ENCODE measurements at regions not wholly inside any gene's neighbourhood (a gene's known extent, or its start where the extent isn't known, plus 50 kb on each side); places are given as distances from the start of the nearest gene placed in this dataset.

GRCh38 chr3:963255-963654 lies 129.6 kb upstream of the CNTN6 start:
- ATAC-seq (no peak), DNase-seq (no peak)
- H3K36me3 ChIP-seq: no peaks in the 10 kb centered on the region
- no peaks in the 10 kb centered on the region for H3K27me3 ChIP-seq
- TF ChIP-seq POLR2A (IDR thresholded peaks at IDR 0.05) (no peak), CTCF (IDR thresholded peaks at IDR 0.05) (no peak)
- no peak overlapping the region for H3K4me3 ChIP-seq
- no peaks in the 10 kb centered on the region for H3K9me3 ChIP-seq
- H3K27ac ChIP-seq: no peak overlapping the region
- H3K4me1 ChIP-seq: no peaks in the 10 kb centered on the region
- 45% methylated on average over 2 of the region's 2 CpGs for WGBS (ENCODE audit: insufficient coverage, low coverage, low lambda C conversion rate, missing lambda C conversion rate)
- intact Hi-C loops (cut with DNase I): no loop called here

GRCh38 chr3:963755-964154 lies 129.1 kb upstream of the CNTN6 start:
- Histone ChIP-seq H3K4me1 (no peaks in the 10 kb centered on the region), H3K27ac (no peak overlapping the region), H3K9me3 (no peaks in the 10 kb centered on the region), H3K36me3 (no peaks in the 10 kb centered on the region), H3K4me3 (no peak overlapping the region), H3K27me3 (no peaks in the 10 kb centered on the region)
- DNase-seq (no peak), ATAC-seq (no peak)
- intact Hi-C loops (cut with DNase I): no loop called here
- WGBS (ENCODE audit: insufficient coverage, low coverage, low lambda C conversion rate, missing lambda C conversion rate): 63% methylated on average over 3 of the region's 3 CpGs
- TF ChIP-seq POLR2A (IDR thresholded peaks at IDR 0.05) (no peak), CTCF (IDR thresholded peaks at IDR 0.05) (no peak)

- no peak for ATAC-seq
- intact Hi-C loops (cut with DNase I): no loop called here
- Histone ChIP-seq H3K27me3 (no peaks in the 10 kb centered on the region), H3K4me1 (no peaks in the 10 kb centered on the region), H3K4me3 (no peak overlapping the region), H3K9me3 (no peaks in the 10 kb centered on the region), H3K36me3 (no peaks in the 10 kb centered on the region), H3K27ac (no peak overlapping the region)
- TF ChIP-seq POLR2A (IDR thresholded peaks at IDR 0.05) (no peak), CTCF (IDR thresholded peaks at IDR 0.05) (no peak)
- no peak for DNase-seq
- WGBS (ENCODE audit: insufficient coverage, low coverage, low lambda C conversion rate, missing lambda C conversion rate): 69% methylated on average over 3 of the region's 3 CpGs
Measured at GRCh38 chr3:965826-966225, 127.0 kb upstream of the CNTN6 start.

- Histone ChIP-seq H3K4me1 (no peaks in the 10 kb centered on the region), H3K27me3 (no peaks in the 10 kb centered on the region), H3K36me3 (no peaks in the 10 kb centered on the region), H3K9me3 (no peaks in the 10 kb centered on the region), H3K27ac (no peak overlapping the region), H3K4me3 (no peak overlapping the region)
- 43% methylated on average over 8 of the region's 10 CpGs for WGBS (ENCODE audit: insufficient coverage, low coverage, low lambda C conversion rate, missing lambda C conversion rate)
- DNase-seq (no peak), ATAC-seq (no peak)
- TF ChIP-seq CTCF (IDR thresholded peaks at IDR 0.05) (no peak), POLR2A (IDR thresholded peaks at IDR 0.05) (no peak)
- intact Hi-C loops (cut with DNase I): no loop called here
Measured at GRCh38 chr3:966341-966740, 126.5 kb upstream of the CNTN6 start.

- ATAC-seq: no peak
- TF ChIP-seq CTCF (IDR thresholded peaks at IDR 0.05) (no peak), POLR2A (IDR thresholded peaks at IDR 0.05) (no peak)
- Histone ChIP-seq H3K4me1 (no peaks in the 10 kb centered on the region), H3K36me3 (no peaks in the 10 kb centered on the region), H3K27me3 (no peaks in the 10 kb centered on the region), H3K27ac (no peak overlapping the region), H3K9me3 (no peaks in the 10 kb centered on the region), H3K4me3 (no peak overlapping the region)
- WGBS (ENCODE audit: insufficient coverage, low coverage, low lambda C conversion rate, missing lambda C conversion rate): 26% methylated on average over 1 of the region's 1 CpG
- intact Hi-C loops (cut with DNase I): no loop called here
- DNase-seq: no peak
Measured at GRCh38 chr3:973340-973739, 119.5 kb upstream of the CNTN6 start.

Measured in right lobe of liver (tissue), 6 donors.